WERI-Rb-1 (cell line): ENCODE measurements at regions not wholly inside any gene's neighbourhood (a gene's known extent, or its start where the extent isn't known, plus 50 kb on each side); places are given as distances from the start of the nearest gene placed in this dataset.
"Not testable (repeated sequence)": the region's sequence is repeated elsewhere in the genome, so short reads cannot be mapped to it uniquely, and the experiment has no call there.

ENCODE experiments used
- DNase-seq: peaks from one replicate; pipeline ENCODE4 v3.0.0-alpha.2; 2020
- H3K27ac ChIP-seq: fragments of 250-450 bp; sonication (Bioruptor Pico); 2 replicates; pipeline ENCODE4 v1.5.1; 2020; ENCODE audit warnings: mild to moderate bottlenecking, moderate library complexity
- H3K27me3 ChIP-seq: fragments of 250-450 bp; sonication (Bioruptor Pico); 2 replicates; pipeline ENCODE4 v1.5.1; 2021; ENCODE audit warnings: mild to moderate bottlenecking, low read depth, moderate library complexity; ENCODE audit not compliant: insufficient read depth, severe bottlenecking
- H3K36me3 ChIP-seq: fragments of 250-450 bp; sonication (Bioruptor Pico); 2 replicates; pipeline ENCODE4 v1.5.1; 2020; ENCODE audit warnings: mild to moderate bottlenecking, moderate library complexity
- H3K4me3 ChIP-seq: 2 replicates; pipeline ENCODE4 v1.5.1; 2011; ENCODE audit warnings: low read depth, mild to moderate bottlenecking, control low read depth, low read length
- H3K9me3 ChIP-seq: fragments of 250-450 bp; sonication (Bioruptor Pico); 2 replicates; pipeline ENCODE4 v1.5.1; 2021; ENCODE audit warnings: mild to moderate bottlenecking, moderate library complexity; ENCODE audit not compliant: severe bottlenecking
- TF ChIP-seq, protein P1 (sequence below): IDR thresholded peaks from 2 replicates; pipeline ENCODE4 v1.5.1; 2011; ENCODE audit warnings: low read depth, mild to moderate bottlenecking, control low read depth, inconsistent platforms, low read length

DNA sequence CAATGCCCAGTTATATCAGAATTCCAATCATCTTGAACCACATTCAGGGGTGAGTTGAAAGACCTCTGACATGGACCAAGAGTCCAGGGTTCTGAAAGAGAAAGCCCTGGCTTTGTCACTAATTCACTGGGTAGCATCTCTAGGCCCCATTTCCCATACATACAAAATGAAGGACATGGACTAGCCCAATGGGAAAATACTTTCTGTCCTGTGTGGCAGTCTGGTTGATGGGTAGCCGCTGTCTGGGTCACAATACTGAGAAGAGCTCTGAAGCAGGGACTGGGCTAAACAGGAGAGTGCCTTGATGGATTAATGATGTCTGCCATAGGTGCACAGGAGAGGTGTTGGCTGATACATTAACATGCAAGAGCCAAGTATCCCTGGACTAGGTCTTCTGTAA is 214.3 kb downstream of the RAB11FIP4 start:
- H3K27ac ChIP-seq, result no peak overlapping the region
- TF ChIP-seq, protein P1, sequence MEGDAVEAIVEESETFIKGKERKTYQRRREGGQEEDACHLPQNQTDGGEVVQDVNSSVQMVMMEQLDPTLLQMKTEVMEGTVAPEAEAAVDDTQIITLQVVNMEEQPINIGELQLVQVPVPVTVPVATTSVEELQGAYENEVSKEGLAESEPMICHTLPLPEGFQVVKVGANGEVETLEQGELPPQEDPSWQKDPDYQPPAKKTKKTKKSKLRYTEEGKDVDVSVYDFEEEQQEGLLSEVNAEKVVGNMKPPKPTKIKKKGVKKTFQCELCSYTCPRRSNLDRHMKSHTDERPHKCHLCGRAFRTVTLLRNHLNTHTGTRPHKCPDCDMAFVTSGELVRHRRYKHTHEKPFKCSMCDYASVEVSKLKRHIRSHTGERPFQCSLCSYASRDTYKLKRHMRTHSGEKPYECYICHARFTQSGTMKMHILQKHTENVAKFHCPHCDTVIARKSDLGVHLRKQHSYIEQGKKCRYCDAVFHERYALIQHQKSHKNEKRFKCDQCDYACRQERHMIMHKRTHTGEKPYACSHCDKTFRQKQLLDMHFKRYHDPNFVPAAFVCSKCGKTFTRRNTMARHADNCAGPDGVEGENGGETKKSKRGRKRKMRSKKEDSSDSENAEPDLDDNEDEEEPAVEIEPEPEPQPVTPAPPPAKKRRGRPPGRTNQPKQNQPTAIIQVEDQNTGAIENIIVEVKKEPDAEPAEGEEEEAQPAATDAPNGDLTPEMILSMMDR, result no peak
- H3K36me3 ChIP-seq, result no peaks in the 10 kb centered on the region
- DNase-seq, result no peak
- H3K27me3 ChIP-seq, result no peaks in the 10 kb centered on the region
- H3K4me3 ChIP-seq, result no peak overlapping the region
- H3K9me3 ChIP-seq, result no peaks in the 10 kb centered on the region

- Histone ChIP-seq H3K27ac (no peak overlapping the region), H3K4me3 (no peak overlapping the region), H3K27me3 (no peaks in the 10 kb centered on the region), H3K36me3 (no peaks in the 10 kb centered on the region), H3K9me3 (no peaks in the 10 kb centered on the region)
- DNase-seq, result no peak
- TF ChIP-seq, protein P1, result no peak
These were observed 213.5 kb downstream of the RAB11FIP4 start for GRCh38 chr17:31604936-31605335.

GRCh38 chr17:31600144-31600543 is 208.7 kb downstream of the RAB11FIP4 start:
- not testable (repeated sequence) for H3K27me3 ChIP-seq, H3K27ac ChIP-seq, H3K9me3 ChIP-seq, H3K4me3 ChIP-seq, H3K36me3 ChIP-seq, DNase-seq

- no peak for DNase-seq
- no peaks in the 10 kb centered on the region for H3K9me3 ChIP-seq
- H3K4me3 ChIP-seq, result no peak overlapping the region
- H3K36me3 ChIP-seq, result no peaks in the 10 kb centered on the region
- no peaks in the 10 kb centered on the region for H3K27me3 ChIP-seq
- H3K27ac ChIP-seq, result no peak overlapping the region
- TF ChIP-seq, protein P1, result no peak
These were observed 207.6 kb downstream of the RAB11FIP4 start for GRCh38 chr17:31598921-31599571.

DNA sequence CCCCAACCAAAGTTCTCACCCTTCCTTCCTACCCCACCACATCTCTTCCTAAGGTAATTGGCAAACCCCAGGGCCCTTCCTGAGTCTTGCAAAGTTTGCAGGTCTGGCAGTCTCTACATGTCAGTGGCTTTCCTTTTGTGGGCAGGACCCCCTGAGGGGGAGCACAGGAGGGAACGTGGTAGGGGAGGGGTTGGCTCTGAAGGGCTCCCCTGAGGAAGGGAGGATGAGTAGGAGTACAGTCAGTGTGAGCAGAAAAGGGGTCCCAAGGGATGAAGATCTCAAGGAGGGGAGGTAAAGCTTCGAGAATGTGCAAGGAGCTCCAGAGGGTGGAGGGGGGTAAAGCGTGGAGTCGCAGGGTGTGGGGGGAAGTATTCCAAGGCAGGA is 206.9 kb downstream of the RAB11FIP4 start:
- H3K4me3 ChIP-seq, result no peak overlapping the region
- TF ChIP-seq, protein P1, result no peak
- no peaks in the 10 kb centered on the region for H3K36me3 ChIP-seq
- H3K27ac ChIP-seq, result no peak overlapping the region
- no peaks in the 10 kb centered on the region for H3K9me3 ChIP-seq
- H3K27me3 ChIP-seq, result no peaks in the 10 kb centered on the region
- DNase-seq, result no peak

- H3K9me3 ChIP-seq, result no peaks in the 10 kb centered on the region
- DNase-seq, result no peak
- no peaks in the 10 kb centered on the region for H3K36me3 ChIP-seq
- TF ChIP-seq, protein P1, result no peak
- H3K27ac ChIP-seq, result no peak overlapping the region
- no peaks in the 10 kb centered on the region for H3K27me3 ChIP-seq
- no peak overlapping the region for H3K4me3 ChIP-seq
These were observed 206.3 kb downstream of the RAB11FIP4 start for GRCh38 chr17:31597646-31598398.
